Activated naive CD8-positive, alpha-beta T cell treated with anti-CD3 and anti-CD28 coated beads, Interleukin-2, amount 50 U/mL, for 24 hours (primary cell): ENCODE measurements at regions not wholly inside any gene's neighbourhood (a gene's known extent, or its start where the extent isn't known, plus 50 kb on each side); places are given as distances from the start of the nearest gene placed in this dataset.

Experiments
- ATAC-seq: fragments of 150-1000 bp; cut with Tn5 transposase; one replicate; pipeline ENCODE4 v1.10.0; 2021
- DNase-seq: peaks from one replicate; pipeline ENCODE4 v3.0.0; 2021
- H3K27ac Mint-ChIP-seq: one replicate; pipeline ENCODE4 v1.8.0; 2021; ENCODE audit warnings: mild to moderate bottlenecking, mixed read lengths
- H3K27me3 Mint-ChIP-seq: one replicate; pipeline ENCODE4 v1.8.0; 2021; ENCODE audit warnings: mixed read lengths
- H3K36me3 Mint-ChIP-seq: one replicate; pipeline ENCODE4 v1.8.0; 2021; ENCODE audit warnings: low read depth, mixed read lengths
- H3K4me1 Mint-ChIP-seq: one replicate; pipeline ENCODE4 v1.8.0; 2021; ENCODE audit warnings: mixed read lengths
- H3K4me3 Mint-ChIP-seq: one replicate; pipeline ENCODE4 v1.8.0; 2021; ENCODE audit warnings: mild to moderate bottlenecking, moderate library complexity, mixed read lengths
- H3K9me3 Mint-ChIP-seq: one replicate; pipeline ENCODE4 v1.8.0; 2021; ENCODE audit warnings: mixed read lengths

- DNase-seq, result no peak
- no peak for ATAC-seq
- Mint-ChIP-seq H3K4me1 (no peaks in the 10 kb centered on the region), H3K9me3 (no peaks in the 10 kb centered on the region), H3K4me3 (no peak overlapping the region), H3K36me3 (no peaks in the 10 kb centered on the region), H3K27me3 (no peaks in the 10 kb centered on the region), H3K27ac (no peak overlapping the region)
Measured at GRCh38 chr22:49208768-49209252, 618.9 kb downstream of the BRD1 start.

- H3K4me3 Mint-ChIP-seq, result no peak overlapping the region
- no peaks in the 10 kb centered on the region for H3K9me3 Mint-ChIP-seq
- no peaks in the 10 kb centered on the region for H3K36me3 Mint-ChIP-seq
- ATAC-seq (no peak), DNase-seq (no peak)
- no peaks in the 10 kb centered on the region for H3K4me1 Mint-ChIP-seq
- no peak overlapping the region for H3K27ac Mint-ChIP-seq
- peaks cover 3% of the 10 kb centered on the region for H3K27me3 Mint-ChIP-seq
Measured at GRCh38 chr22:49208004-49208402, 619.7 kb downstream of the BRD1 start.

- Mint-ChIP-seq H3K27me3 (peaks cover 3% of the 10 kb centered on the region), H3K36me3 (no peaks in the 10 kb centered on the region), H3K4me1 (no peaks in the 10 kb centered on the region), H3K27ac (no peak overlapping the region), H3K9me3 (no peaks in the 10 kb centered on the region), H3K4me3 (no peak overlapping the region)
- no peak for ATAC-seq
- DNase-seq, result no peak
Measured at GRCh38 chr22:49207008-49208003, 620.4 kb downstream of the BRD1 start.

- Mint-ChIP-seq H3K9me3 (no peaks in the 10 kb centered on the region), H3K36me3 (no peaks in the 10 kb centered on the region), H3K27ac (no peak overlapping the region), H3K4me1 (no peaks in the 10 kb centered on the region), H3K27me3 (peaks cover 3% of the 10 kb centered on the region), H3K4me3 (no peak overlapping the region)
- ATAC-seq, result no peak
- DNase-seq, result no peak
Measured at GRCh38 chr22:49206281-49206680, 621.4 kb downstream of the BRD1 start.

GRCh38 chr22:49205483-49205800 lies 622.2 kb downstream of the BRD1 start:
- no peaks in the 10 kb centered on the region for H3K9me3 Mint-ChIP-seq
- ATAC-seq (no peak), DNase-seq (no peak)
- no peaks in the 10 kb centered on the region for H3K4me1 Mint-ChIP-seq
- no peaks in the 10 kb centered on the region for H3K36me3 Mint-ChIP-seq
- H3K27ac Mint-ChIP-seq, result no peak overlapping the region
- no peak overlapping the region for H3K4me3 Mint-ChIP-seq
- peaks cover 3% of the 10 kb centered on the region for H3K27me3 Mint-ChIP-seq

GRCh38 chr22:49204599-49205482 lies 622.8 kb downstream of the BRD1 start:
- Mint-ChIP-seq H3K4me1 (no peaks in the 10 kb centered on the region), H3K9me3 (no peaks in the 10 kb centered on the region), H3K36me3 (no peaks in the 10 kb centered on the region), H3K27ac (no peak overlapping the region), H3K27me3 (peaks cover 3% of the 10 kb centered on the region), H3K4me3 (no peak overlapping the region)
- ATAC-seq (peak; percentile 30), DNase-seq (no peak)

GRCh38 chr22:49203859-49204598 lies 623.6 kb downstream of the BRD1 start:
- DNase-seq (no peak), ATAC-seq (no peak)
- Mint-ChIP-seq H3K36me3 (no peaks in the 10 kb centered on the region), H3K4me3 (no peak overlapping the region), H3K27me3 (peaks cover 5% of the 10 kb centered on the region), H3K4me1 (no peaks in the 10 kb centered on the region), H3K9me3 (no peaks in the 10 kb centered on the region), H3K27ac (no peak overlapping the region)

GRCh38 chr22:49203091-49203858 lies 624.4 kb downstream of the BRD1 start:
- no peak overlapping the region for H3K4me3 Mint-ChIP-seq
- no peaks in the 10 kb centered on the region for H3K4me1 Mint-ChIP-seq
- no peak for ATAC-seq
- no peaks in the 10 kb centered on the region for H3K36me3 Mint-ChIP-seq
- no peaks in the 10 kb centered on the region for H3K9me3 Mint-ChIP-seq
- no peak for DNase-seq
- peaks cover 5% of the 10 kb centered on the region for H3K27me3 Mint-ChIP-seq
- no peak overlapping the region for H3K27ac Mint-ChIP-seq

- DNase-seq, result no peak
- H3K9me3 Mint-ChIP-seq, result no peaks in the 10 kb centered on the region
- H3K27me3 Mint-ChIP-seq, result peaks cover 10% of the 10 kb centered on the region
- ATAC-seq, result no peak
- H3K27ac Mint-ChIP-seq, result no peak overlapping the region
- H3K4me3 Mint-ChIP-seq, result no peak overlapping the region
- H3K36me3 Mint-ChIP-seq, result no peaks in the 10 kb centered on the region
- H3K4me1 Mint-ChIP-seq, result no peaks in the 10 kb centered on the region
Measured at GRCh38 chr22:49202226-49202625, 625.4 kb downstream of the BRD1 start.

- Mint-ChIP-seq H3K27ac (no peak overlapping the region), H3K4me3 (no peak overlapping the region), H3K9me3 (no peaks in the 10 kb centered on the region), H3K4me1 (no peaks in the 10 kb centered on the region), H3K27me3 (peaks cover 14% of the 10 kb centered on the region), H3K36me3 (no peaks in the 10 kb centered on the region)
- ATAC-seq, result no peak
- DNase-seq, result no peak
Measured at GRCh38 chr22:49201046-49201970, 626.4 kb downstream of the BRD1 start.

GRCh38 chr22:49199224-49199623 lies 628.4 kb downstream of the BRD1 start:
- Mint-ChIP-seq H3K27me3 (peaks cover 14% of the 10 kb centered on the region), H3K9me3 (no peaks in the 10 kb centered on the region), H3K4me3 (no peak overlapping the region), H3K4me1 (no peaks in the 10 kb centered on the region), H3K36me3 (no peaks in the 10 kb centered on the region), H3K27ac (no peak overlapping the region)
- DNase-seq (no peak), ATAC-seq (no peak)

GRCh38 chr22:49198705-49199084 lies 629.0 kb downstream of the BRD1 start:
- Mint-ChIP-seq H3K4me1 (no peaks in the 10 kb centered on the region), H3K27me3 (peaks cover 14% of the 10 kb centered on the region), H3K4me3 (no peak overlapping the region), H3K27ac (no peak overlapping the region), H3K9me3 (no peaks in the 10 kb centered on the region), H3K36me3 (no peaks in the 10 kb centered on the region)
- DNase-seq, result no peak
- ATAC-seq, result no peak
